Activated naive CD8-positive, alpha-beta T cell treated with anti-CD3 and anti-CD28 coated beads for 36 hours (primary cell): ENCODE measurements at regions not wholly inside any gene's neighbourhood (a gene's known extent, or its start where the extent isn't known, plus 50 kb on each side); places are given as distances from the start of the nearest gene placed in this dataset.

Experiments used
- DNase-seq: peaks from one replicate; pipeline ENCODE4 v3.0.0; 2021
- H3K27ac Mint-ChIP-seq: one replicate; pipeline ENCODE4 v1.8.0; 2022; ENCODE audit warnings: mild to moderate bottlenecking, moderate library complexity, mixed read lengths
- H3K27me3 Mint-ChIP-seq: one replicate; pipeline ENCODE4 v1.8.0; 2022; ENCODE audit warnings: mild to moderate bottlenecking, mixed read lengths
- H3K36me3 Mint-ChIP-seq: one replicate; pipeline ENCODE4 v1.8.0; 2021; ENCODE audit warnings: mild to moderate bottlenecking, mixed read lengths
- H3K4me1 Mint-ChIP-seq: one replicate; pipeline ENCODE4 v1.8.0; 2021; ENCODE audit warnings: mixed read lengths
- H3K4me3 Mint-ChIP-seq: one replicate; pipeline ENCODE4 v1.8.0; 2022; ENCODE audit warnings: mild to moderate bottlenecking, moderate library complexity, mixed read lengths
- H3K9me3 Mint-ChIP-seq: one replicate; pipeline ENCODE4 v1.8.0; 2022; ENCODE audit warnings: mixed read lengths

DNA sequence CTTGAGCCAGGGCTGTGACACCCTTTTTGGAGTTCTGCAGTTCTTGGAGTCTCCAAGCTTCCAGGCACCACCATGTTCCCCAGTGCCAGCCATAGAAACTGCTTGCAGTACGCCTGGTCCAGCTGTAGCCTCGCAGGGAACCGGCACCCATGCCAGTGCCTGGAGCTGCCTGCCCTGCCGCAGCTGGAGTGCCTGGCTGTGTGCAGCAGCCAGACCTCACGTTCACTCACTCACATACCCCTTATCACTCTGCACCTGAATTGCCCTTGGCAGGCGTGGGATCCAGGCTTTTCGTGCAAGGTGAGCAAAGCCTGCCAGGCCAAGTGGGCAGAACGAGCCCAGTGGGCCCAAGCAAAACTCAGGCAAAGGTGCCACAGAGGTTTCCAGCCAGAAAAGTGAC, 77.8 kb upstream of the SHB start:
- DNase-seq = no peak
- Mint-ChIP-seq H3K4me1 (peaks cover 2% of the 10 kb centered on the region), H3K27ac (no peak overlapping the region), H3K9me3 (no peaks in the 10 kb centered on the region), H3K36me3 (no peaks in the 10 kb centered on the region), H3K27me3 (peaks cover 31% of the 10 kb centered on the region), H3K4me3 (no peak overlapping the region)

DNA sequence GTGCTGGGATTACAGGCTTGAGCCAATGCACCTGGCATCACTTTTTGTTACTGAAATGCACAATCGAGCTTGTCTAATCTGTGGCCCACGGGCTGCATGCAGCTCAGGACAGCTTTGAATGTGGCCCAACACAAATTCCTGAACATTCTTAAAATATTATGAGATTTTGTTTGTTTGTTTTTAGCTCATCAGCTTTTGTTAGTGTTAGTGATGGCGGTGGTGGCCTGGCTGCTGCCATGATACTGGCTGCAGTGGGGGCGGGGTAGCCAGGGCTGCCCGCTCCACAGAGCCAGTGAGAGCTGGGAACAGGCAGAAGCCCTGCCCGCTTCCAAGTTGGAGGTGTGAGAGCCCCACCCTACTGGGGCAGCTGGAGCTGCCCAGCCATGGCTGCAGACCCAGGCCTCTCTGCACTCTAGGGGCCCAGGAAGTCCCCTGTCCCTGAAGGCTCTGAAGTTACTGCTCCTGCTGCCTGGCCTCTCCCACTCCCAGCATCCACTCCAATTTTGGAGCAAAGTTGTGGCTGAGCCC, 76.6 kb upstream of the SHB start:
- Mint-ChIP-seq H3K36me3 (no peaks in the 10 kb centered on the region), H3K4me3 (no peak overlapping the region), H3K9me3 (no peaks in the 10 kb centered on the region), H3K27me3 (peaks cover 44% of the 10 kb centered on the region), H3K27ac (no peak overlapping the region), H3K4me1 (peaks cover 2% of the 10 kb centered on the region)
- DNase-seq = no peak

DNA sequence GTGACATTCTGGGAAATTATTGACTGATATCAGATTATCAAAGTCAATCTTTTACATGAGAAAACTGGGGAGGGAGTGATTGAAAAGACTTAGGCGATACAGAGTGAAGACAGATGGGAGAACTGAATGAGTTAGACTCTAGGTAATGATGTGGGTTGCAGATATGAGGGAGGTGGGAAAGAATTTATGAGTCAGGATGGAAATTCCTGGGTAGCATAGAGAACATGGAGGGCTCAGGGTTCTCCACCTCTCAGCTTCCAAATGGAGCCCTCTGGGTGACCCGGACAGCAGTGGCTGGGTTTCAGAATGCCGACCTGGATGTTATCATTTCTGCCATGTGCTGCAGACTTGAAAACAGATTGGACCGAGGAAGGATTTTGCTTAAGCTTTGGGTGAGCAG, 75.4 kb upstream of the SHB start:
- Mint-ChIP-seq H3K9me3 (no peaks in the 10 kb centered on the region), H3K27me3 (peaks cover 50% of the 10 kb centered on the region), H3K27ac (no peak overlapping the region), H3K36me3 (no peaks in the 10 kb centered on the region), H3K4me3 (no peak overlapping the region), H3K4me1 (peaks cover 2% of the 10 kb centered on the region)
- no peak for DNase-seq

DNA sequence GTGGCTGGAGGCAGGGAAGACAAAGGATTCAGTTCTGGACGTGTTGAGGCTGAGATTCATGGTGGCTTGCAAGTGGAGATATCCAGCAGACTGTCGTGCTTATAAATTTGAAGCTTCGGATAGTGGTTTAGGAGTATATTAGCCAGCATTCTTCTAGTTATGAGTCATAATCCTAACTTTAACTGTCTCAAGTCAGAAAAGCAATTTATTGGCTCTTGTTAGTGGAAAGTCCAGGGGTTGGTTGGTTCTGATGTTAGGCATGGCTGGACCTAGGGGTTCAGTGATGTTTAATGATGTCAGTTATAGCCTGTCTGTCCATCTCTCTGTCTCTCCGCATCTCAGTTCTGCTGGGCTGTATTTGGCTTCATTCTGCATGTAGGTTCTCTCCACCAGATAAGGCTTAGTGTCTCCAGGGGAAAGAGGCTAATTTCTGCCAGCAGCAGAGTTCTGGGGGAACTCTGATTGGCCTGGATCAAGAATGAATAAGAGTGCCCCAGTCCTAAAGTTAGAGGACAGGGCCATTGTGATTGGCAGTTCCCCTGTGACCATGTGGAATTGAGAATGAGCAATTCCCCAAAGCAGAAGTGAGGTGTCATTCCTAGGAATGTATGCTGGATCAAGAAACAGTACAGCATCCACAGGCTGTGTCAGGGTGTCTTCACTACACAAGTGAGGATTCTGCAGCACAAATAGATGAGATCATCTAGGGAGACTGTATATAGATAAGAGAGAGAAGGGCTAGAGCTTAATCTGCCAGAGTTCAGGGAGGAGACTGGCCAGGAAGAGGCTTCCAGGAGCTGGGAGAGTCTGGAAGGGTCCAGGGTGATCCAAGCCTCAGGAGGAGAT, 72.9 kb upstream of the SHB start:
- H3K4me1 Mint-ChIP-seq = peaks cover 2% of the 10 kb centered on the region
- H3K27me3 Mint-ChIP-seq = peaks cover 60% of the 10 kb centered on the region
- no peak for DNase-seq
- no peaks in the 10 kb centered on the region for H3K9me3 Mint-ChIP-seq
- no peak overlapping the region for H3K27ac Mint-ChIP-seq
- no peaks in the 10 kb centered on the region for H3K36me3 Mint-ChIP-seq
- H3K4me3 Mint-ChIP-seq = no peak overlapping the region

DNA sequence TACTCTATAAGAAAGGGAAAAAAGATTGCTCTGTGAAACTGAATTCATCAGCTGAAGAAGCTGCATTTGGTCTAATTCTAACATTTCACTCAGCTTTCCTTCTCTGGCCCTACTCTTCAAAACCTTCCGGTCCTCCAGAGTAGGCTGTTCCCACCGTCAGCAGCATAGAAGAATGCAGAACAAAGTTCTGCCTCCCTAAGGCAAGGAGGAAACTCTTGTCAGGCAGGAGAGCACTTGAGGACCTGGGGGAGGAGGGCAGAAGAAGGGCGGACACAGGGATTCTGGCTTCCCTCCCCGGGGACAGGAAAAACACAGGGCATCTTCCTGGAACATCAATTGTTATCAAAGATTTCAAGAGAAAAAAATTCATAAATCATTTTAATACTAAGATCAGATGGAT, 69.2 kb upstream of the SHB start:
- H3K36me3 Mint-ChIP-seq = no peaks in the 10 kb centered on the region
- H3K9me3 Mint-ChIP-seq = no peaks in the 10 kb centered on the region
- H3K4me3 Mint-ChIP-seq = no peak overlapping the region
- H3K4me1 Mint-ChIP-seq = no peaks in the 10 kb centered on the region
- DNase-seq = no peak
- H3K27ac Mint-ChIP-seq = no peak overlapping the region
- H3K27me3 Mint-ChIP-seq = peaks cover 46% of the 10 kb centered on the region

DNA sequence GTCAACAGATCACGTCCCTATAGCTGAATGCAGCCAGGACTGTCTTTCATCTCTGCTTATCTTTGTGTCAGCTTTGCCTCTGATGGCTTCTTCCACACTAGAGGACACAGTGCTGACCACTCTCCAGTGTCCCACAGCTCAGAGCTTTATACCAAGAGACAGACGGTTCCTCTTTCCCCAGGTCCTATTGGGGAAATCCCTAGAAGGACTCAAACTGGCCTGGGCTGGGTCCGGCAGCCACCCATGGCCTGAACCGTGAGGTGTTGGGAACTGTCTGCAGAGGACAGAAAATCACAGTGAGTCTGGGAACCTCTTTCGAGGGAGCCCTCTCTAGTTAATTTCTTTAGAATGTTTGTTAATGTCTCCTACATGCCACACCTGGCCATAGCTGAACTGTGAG, 68.3 kb upstream of the SHB start:
- Mint-ChIP-seq H3K4me3 (no peak overlapping the region), H3K27ac (no peak overlapping the region), H3K9me3 (no peaks in the 10 kb centered on the region), H3K4me1 (no peaks in the 10 kb centered on the region), H3K36me3 (no peaks in the 10 kb centered on the region), H3K27me3 (peaks cover 40% of the 10 kb centered on the region)
- no peak for DNase-seq

DNA sequence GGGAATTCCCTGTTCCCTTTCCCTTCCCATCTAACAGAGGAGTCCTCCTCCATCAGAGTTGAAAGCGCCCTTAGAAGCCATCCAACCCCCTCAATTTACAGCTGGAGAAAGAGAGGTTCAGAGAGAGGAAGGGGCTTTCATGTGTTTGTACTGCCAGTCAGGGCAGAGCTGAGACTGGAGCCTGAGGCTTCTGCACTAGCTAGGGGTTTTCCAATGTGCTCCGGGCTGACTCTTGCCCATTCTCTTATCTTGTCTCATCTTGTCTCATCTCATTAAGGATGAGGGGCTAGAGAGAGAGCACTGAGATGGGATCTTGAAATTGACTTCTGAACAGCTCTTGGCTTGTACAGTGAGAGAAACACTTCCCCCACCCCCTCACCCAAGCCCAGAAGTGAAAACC, 67.4 kb upstream of the SHB start:
- Mint-ChIP-seq H3K27ac (no peak overlapping the region), H3K27me3 (peaks cover 31% of the 10 kb centered on the region), H3K4me1 (no peaks in the 10 kb centered on the region)

DNA sequence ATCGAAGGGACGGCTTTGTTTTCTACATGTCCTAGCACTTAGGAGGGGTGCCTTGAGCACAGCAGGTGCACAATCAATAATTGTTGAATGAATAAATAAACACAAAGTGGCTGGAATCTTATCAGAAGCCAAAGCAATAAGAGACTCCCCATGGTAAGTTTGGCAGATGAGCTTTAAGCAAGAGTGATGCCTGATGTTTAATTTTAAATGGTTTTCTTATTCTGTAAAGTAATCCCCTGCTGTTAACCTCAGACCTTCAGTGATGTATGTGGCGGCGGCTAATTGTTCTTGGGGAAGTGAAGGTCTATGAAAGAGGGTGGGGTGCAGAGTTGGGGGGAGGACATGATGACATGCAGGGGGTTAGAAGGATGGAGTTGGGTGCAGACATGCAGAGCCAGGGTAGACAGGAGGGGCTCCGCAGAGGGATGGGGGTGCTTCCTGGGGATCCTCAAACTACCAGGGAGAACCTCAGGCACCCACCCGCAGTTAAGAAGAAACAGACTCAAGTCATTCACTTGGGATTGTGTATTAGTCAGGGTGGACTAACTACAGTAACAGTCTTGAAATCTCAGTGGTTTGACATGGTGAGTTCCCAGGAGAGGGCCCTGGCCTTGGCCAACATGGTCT, 65.7 kb upstream of the SHB start:
- H3K27me3 Mint-ChIP-seq = peaks cover 20% of the 10 kb centered on the region
- H3K4me3 Mint-ChIP-seq = no peak overlapping the region
- H3K9me3 Mint-ChIP-seq = no peaks in the 10 kb centered on the region
- no peaks in the 10 kb centered on the region for H3K36me3 Mint-ChIP-seq
- DNase-seq = no peak
- H3K4me1 Mint-ChIP-seq = no peaks in the 10 kb centered on the region
- no peak overlapping the region for H3K27ac Mint-ChIP-seq

More for the DNA sequence above, 67.4 kb upstream of the SHB start:
- Mint-ChIP-seq H3K36me3 (no peaks in the 10 kb centered on the region), H3K4me3 (no peak overlapping the region), H3K9me3 (no peaks in the 10 kb centered on the region)
- no peak for DNase-seq

DNA sequence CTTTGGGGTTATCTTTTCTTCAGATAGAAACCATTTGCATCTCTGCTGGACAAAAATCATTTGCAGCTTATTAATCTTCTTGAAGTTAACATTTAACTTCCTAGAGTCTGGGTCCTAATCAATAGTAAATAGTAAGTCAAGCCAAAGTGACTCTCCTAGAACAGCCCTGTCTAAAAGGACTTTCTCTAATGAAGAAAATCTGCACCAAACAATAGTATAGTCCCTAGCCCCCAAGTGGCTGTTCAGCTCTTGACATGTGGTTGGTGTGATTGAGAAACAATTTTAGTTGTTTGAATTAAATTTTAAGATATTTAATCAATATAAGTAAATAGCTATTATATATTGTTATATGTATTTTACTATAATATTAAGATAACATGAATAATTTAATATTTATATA, 64.6 kb upstream of the SHB start:
- no peak for DNase-seq
- Mint-ChIP-seq H3K27ac (no peak overlapping the region), H3K4me3 (no peak overlapping the region), H3K27me3 (peaks cover 9% of the 10 kb centered on the region), H3K36me3 (no peaks in the 10 kb centered on the region), H3K9me3 (no peaks in the 10 kb centered on the region), H3K4me1 (no peaks in the 10 kb centered on the region)

DNA sequence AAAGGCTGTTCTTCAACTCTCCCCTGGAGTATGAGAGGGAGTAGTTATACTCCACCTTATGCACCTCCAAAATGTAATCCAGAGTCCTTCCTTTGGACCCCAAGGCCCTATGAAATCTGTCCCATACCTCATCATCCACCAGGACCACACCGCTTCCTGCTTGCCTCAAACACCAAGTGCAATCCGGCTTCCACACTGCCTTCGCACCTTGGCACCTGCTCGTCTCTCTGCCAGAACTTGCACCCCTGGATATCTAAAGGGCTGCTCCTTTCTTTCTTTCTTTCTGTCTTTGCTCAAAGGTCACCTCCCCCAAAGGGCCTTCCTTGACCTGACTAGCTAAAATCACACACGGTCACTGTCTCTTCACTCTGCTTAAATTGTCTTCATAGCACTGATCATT, 63.9 kb upstream of the SHB start:
- peaks cover 9% of the 10 kb centered on the region for H3K27me3 Mint-ChIP-seq
- no peak overlapping the region for H3K27ac Mint-ChIP-seq
- no peaks in the 10 kb centered on the region for H3K9me3 Mint-ChIP-seq
- no peaks in the 10 kb centered on the region for H3K36me3 Mint-ChIP-seq
- DNase-seq = no peak
- no peaks in the 10 kb centered on the region for H3K4me1 Mint-ChIP-seq
- H3K4me3 Mint-ChIP-seq = no peak overlapping the region

DNA sequence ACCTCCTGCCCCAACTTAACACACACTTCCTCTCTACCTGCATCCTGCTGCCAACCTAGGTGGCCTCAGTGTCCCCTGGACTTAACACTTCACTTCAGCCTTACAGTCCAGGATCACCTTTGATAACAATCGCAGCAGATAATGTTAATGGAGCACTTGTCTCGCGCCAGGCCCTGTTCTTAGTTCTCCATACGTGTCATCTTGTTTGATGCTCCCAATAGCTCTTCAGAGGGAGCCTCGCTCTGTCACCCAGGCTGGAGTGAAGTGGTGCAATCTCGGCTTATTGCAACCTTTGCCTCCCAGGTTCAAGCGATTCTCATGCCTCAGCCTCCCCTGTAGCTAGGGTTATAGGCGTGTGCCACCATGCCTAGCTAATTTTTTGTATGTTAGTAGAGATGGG, 62.7 kb upstream of the SHB start:
- Mint-ChIP-seq H3K9me3 (no peaks in the 10 kb centered on the region), H3K4me1 (no peaks in the 10 kb centered on the region), H3K27me3 (peaks cover 3% of the 10 kb centered on the region), H3K36me3 (no peaks in the 10 kb centered on the region), H3K27ac (no peak overlapping the region), H3K4me3 (no peak overlapping the region)
- DNase-seq = no peak

DNA sequence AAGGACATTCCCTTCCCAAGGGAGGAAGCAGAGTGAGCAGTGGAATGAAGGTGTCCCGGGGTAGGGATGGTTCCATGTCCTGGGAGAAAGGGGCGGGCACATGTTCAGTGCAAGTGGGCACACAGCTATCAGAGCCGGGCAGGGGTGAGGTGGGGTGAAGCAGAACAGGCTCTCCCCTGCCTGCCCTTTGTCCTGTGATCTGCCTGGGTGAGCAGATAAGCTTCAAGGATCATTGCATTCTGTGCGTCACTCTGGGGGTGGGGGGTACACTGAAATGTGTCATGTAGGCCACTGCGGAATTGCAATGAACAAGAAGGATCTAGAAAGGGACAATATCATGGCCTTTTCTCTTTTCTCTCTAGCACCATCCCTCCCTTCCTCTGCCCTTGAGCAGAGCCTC, 61.7 kb upstream of the SHB start:
- DNase-seq = no peak
- H3K4me1 Mint-ChIP-seq = no peaks in the 10 kb centered on the region
- no peaks in the 10 kb centered on the region for H3K9me3 Mint-ChIP-seq
- peaks cover 7% of the 10 kb centered on the region for H3K27me3 Mint-ChIP-seq
- no peak overlapping the region for H3K4me3 Mint-ChIP-seq
- H3K36me3 Mint-ChIP-seq = no peaks in the 10 kb centered on the region
- no peak overlapping the region for H3K27ac Mint-ChIP-seq

DNA sequence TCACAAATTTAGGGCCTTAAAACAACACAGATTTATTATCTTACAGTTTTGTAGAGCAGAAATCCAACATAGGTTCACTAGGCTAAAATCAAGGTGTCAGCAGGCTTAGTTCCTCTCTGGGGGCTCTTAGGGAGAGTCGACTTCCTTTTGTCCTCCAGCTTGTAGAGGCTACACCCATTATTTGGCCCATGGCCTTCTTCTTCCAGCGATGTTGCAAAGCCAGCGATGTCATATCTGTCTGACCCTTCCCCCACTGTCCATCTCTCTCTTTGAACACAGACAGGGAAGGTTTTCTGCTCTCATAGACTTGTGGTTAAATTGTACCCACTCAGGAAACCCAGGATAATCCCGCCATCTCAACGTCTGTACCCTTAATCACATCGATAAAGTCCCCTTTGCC, 60.3 kb upstream of the SHB start:
- Mint-ChIP-seq H3K36me3 (no peaks in the 10 kb centered on the region), H3K4me1 (no peaks in the 10 kb centered on the region), H3K4me3 (no peak overlapping the region), H3K27ac (no peak overlapping the region), H3K27me3 (peaks cover 7% of the 10 kb centered on the region), H3K9me3 (no peaks in the 10 kb centered on the region)
- DNase-seq = no peak

DNA sequence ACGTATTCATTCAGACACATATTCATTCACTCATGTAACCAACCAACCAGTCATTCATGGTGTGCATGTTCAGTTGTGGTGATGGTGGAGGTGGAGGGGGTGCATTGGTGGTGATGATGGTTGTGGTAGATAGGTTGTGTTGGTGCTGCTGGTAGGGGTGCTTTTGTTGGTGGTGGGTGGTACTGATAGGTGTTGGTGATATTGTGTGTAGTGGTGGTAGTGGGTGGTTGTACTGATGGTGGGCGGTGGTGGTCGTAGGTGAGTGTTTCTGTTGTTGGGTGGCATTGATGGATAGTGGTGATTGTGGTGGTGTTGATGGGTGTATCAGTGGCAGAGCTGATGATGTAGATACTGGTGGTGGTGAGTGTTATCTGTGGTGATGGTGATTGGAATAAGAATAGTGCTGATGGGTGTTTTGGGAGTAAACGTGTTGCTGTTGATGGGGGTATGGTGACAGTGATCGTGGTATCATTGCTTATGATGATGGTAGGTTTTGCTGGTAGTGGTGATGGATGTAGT, 59.8 kb upstream of the SHB start:
- H3K9me3 Mint-ChIP-seq = no peaks in the 10 kb centered on the region
- no peak overlapping the region for H3K27ac Mint-ChIP-seq
- H3K4me1 Mint-ChIP-seq = no peaks in the 10 kb centered on the region
- H3K36me3 Mint-ChIP-seq = no peaks in the 10 kb centered on the region
- H3K27me3 Mint-ChIP-seq = peaks cover 7% of the 10 kb centered on the region
- DNase-seq = no peak
- no peak overlapping the region for H3K4me3 Mint-ChIP-seq

DNA sequence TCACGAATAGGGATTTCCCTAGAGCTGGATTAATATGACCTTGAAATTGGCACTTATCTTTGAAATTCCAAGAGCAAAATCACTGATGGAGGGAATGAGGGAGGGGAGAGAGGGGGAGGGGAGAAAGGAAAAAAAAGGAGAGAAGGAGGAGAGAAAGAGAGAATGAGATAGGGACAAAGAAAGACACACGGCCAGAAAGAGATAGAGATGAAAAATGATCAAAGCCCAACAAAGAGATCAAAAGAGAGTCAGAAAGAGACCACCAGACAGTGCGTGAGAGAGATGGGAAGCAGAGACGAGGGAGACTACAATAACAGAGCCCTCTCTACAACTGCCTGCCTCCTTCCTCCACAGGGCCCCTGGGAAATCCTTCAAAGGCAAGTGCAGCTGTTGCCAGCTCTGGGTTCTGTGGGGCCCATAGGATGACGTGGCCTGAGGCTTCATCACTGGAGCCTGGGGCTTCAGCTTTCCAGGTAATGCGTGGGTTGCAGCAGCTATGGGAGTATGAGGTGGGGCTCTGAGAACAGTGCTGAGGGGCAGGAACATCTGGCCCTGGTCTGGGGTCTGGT, 58.3 kb upstream of the SHB start:
- no peak for DNase-seq
- Mint-ChIP-seq H3K4me1 (no peaks in the 10 kb centered on the region), H3K27me3 (peaks cover 4% of the 10 kb centered on the region), H3K36me3 (no peaks in the 10 kb centered on the region), H3K9me3 (no peaks in the 10 kb centered on the region), H3K27ac (no peak overlapping the region), H3K4me3 (no peak overlapping the region)
